ENCODE measurements at regions not wholly inside any gene's neighbourhood (a gene's known extent, or its start where the extent isn't known, plus 50 kb on each side); places are given as distances from the start of the nearest gene placed in this dataset.

DNA sequence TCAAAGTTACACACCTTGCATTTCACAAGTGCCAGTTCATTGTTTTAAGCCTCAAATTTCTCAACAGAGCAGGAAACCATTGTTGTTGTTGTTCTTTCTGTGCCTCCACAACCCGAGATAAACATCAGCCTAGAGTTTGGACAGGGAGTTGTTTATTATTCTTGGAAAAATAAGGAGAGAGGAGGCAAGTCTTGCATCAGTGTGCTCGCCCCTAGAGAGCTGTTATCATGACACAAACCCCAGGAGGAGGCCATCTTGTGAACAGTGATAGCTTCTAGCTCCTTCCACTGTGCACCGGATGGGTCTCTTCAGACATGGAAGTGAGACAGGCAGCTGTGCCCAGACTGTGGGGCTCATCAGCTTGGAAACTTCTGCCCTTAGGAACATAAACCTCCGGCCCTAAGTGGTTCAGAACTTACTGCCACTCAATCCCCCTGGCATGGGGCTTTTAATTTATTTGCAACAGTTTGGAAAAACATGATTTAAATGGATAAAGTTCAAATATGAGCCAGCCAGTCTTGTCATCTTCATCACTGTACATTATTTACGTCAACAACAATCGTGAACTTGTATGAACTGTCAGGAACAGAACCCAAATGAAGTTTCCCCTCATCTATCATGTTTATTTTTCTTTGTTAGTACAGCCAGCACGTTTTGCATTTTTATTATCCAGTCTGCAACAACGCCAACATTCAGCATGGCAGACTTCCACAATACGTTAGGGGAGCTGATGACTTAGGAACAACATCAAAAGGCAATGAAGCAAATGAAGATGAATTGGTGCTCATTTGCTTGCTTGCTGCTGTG lies 181.7 kb upstream of the S1PR3 start:
- Histone ChIP-seq H3K4me3 (ENCODE audit: low read depth, low read length) (no peak overlapping the region), H3K9me3 (ENCODE audit: control insufficient read depth, insufficient read depth, low read depth, low read length) (no peaks in the 10 kb centered on the region), H3K27ac (ENCODE audit: extremely low read depth, low read depth, low read length) (no peak overlapping the region), H3K4me1 (ENCODE audit: control insufficient read depth, insufficient read depth, low read length) (peaks cover 6% of the 10 kb centered on the region; the same call in 1 of the 2 replicates), H3K36me3 (ENCODE audit: control insufficient read depth in 2 of 2, insufficient read depth in 1 of 2, low read length in 2 of 2) (no peaks in the 10 kb centered on the region)
- TF ChIP-seq, protein P1, sequence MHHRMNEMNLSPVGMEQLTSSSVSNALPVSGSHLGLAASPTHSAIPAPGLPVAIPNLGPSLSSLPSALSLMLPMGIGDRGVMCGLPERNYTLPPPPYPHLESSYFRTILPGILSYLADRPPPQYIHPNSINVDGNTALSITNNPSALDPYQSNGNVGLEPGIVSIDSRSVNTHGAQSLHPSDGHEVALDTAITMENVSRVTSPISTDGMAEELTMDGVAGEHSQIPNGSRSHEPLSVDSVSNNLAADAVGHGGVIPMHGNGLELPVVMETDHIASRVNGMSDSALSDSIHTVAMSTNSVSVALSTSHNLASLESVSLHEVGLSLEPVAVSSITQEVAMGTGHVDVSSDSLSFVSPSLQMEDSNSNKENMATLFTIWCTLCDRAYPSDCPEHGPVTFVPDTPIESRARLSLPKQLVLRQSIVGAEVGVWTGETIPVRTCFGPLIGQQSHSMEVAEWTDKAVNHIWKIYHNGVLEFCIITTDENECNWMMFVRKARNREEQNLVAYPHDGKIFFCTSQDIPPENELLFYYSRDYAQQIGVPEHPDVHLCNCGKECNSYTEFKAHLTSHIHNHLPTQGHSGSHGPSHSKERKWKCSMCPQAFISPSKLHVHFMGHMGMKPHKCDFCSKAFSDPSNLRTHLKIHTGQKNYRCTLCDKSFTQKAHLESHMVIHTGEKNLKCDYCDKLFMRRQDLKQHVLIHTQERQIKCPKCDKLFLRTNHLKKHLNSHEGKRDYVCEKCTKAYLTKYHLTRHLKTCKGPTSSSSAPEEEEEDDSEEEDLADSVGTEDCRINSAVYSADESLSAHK (tag by site-specific recombination; IDR thresholded peaks at IDR 0.05), result no peak
- TF ChIP-seq HOXD13 (CRISPR knock-in tag; IDR thresholded peaks at IDR 0.05; ENCODE audit: borderline replicate concordance) (no peak), ZNF777 (tag by site-specific recombination; IDR thresholded peaks at IDR 0.05; ENCODE audit: borderline replicate concordance) (no peak), GFI1B (tag by site-specific recombination; IDR thresholded peaks at IDR 0.05) (no peak)
- ChIA-PET CTCF (interaction anchor here (0.6 to 0.7 kb wide), 2 partner anchors 44 to 50 kb away, joined by 3 read pairs; no protein-coding TSS in a partner anchor), POLR2A (no interaction called here)

DNA sequence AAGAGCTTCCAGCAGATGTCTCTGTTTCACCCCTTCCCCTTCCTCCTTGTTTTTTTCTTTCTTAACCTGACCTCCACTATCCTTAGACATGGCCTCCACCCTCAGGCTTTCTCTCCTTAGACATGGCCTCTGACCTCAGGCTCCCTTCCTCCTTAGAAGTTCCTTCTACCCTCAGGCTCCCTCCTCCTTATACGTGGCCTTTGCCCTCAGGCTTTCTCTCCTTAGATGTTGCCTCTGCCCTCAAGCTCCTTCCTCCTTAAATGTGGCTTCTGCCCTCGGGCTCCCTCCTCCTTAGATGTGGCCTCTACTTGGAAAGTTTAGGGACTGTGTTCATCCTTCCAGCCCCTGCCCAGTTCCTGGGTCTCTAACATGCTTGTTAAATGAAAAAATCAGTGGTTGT lies 180.4 kb upstream of the S1PR3 start:
- ChIA-PET CTCF (interaction anchor here (0.6 kb wide), 1 partner anchor 28 kb away, joined by 3 read pairs; no protein-coding TSS in a partner anchor), POLR2A (no interaction called here)
- Histone ChIP-seq H3K27ac (ENCODE audit: extremely low read depth, low read depth, low read length) (no peak overlapping the region), H3K4me3 (ENCODE audit: low read depth, low read length) (no peak overlapping the region), H3K4me1 (ENCODE audit: control insufficient read depth, insufficient read depth, low read length) (peaks cover 6% of the 10 kb centered on the region; the same call in 1 of the 2 replicates), H3K9me3 (ENCODE audit: control insufficient read depth, insufficient read depth, low read depth, low read length) (no peaks in the 10 kb centered on the region), H3K36me3 (ENCODE audit: control insufficient read depth in 2 of 2, insufficient read depth in 1 of 2, low read length in 2 of 2) (no peaks in the 10 kb centered on the region)
- TF ChIP-seq, protein P2, sequence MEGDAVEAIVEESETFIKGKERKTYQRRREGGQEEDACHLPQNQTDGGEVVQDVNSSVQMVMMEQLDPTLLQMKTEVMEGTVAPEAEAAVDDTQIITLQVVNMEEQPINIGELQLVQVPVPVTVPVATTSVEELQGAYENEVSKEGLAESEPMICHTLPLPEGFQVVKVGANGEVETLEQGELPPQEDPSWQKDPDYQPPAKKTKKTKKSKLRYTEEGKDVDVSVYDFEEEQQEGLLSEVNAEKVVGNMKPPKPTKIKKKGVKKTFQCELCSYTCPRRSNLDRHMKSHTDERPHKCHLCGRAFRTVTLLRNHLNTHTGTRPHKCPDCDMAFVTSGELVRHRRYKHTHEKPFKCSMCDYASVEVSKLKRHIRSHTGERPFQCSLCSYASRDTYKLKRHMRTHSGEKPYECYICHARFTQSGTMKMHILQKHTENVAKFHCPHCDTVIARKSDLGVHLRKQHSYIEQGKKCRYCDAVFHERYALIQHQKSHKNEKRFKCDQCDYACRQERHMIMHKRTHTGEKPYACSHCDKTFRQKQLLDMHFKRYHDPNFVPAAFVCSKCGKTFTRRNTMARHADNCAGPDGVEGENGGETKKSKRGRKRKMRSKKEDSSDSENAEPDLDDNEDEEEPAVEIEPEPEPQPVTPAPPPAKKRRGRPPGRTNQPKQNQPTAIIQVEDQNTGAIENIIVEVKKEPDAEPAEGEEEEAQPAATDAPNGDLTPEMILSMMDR (tag by site-specific recombination; IDR thresholded peaks at IDR 0.05), result no peak
- TF ChIP-seq, protein P3, sequence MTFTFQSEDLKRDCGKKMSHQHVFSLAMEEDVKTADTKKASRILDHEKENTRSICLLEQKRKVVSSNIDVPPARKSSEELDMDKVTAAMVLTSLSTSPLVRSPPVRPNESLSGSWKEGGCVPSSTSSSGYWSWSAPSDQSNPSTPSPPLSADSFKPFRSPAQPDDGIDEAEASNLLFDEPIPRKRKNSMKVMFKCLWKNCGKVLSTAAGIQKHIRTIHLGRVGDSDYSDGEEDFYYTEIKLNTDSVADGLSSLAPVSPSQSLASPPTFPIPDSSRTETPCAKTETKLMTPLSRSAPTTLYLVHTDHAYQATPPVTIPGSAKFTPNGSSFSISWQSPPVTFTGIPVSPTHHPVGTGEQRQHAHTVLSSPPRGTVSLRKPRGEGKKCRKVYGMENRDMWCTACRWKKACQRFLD (tag by site-specific recombination; IDR thresholded peaks at IDR 0.05), result no peak
- TF ChIP-seq ZSCAN16 (tag by site-specific recombination; IDR thresholded peaks at IDR 0.05), result no peak
- TF ChIP-seq ZNF132 (tag by site-specific recombination; IDR thresholded peaks at IDR 0.05; ENCODE audit: borderline replicate concordance), result no peak
- TF ChIP-seq, protein P4, sequence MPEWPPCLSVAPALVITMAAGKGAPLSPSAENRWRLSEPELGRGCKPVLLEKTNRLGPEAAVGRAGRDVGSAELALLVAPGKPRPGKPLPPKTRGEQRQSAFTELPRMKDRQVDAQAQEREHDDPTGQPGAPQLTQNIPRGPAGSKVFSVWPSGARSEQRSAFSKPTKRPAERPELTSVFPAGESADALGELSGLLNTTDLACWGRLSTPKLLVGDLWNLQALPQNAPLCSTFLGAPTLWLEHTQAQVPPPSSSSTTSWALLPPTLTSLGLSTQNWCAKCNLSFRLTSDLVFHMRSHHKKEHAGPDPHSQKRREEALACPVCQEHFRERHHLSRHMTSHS (tag by site-specific recombination; IDR thresholded peaks at IDR 0.05), result no peak
- TF ChIP-seq ZNF10 (tag by site-specific recombination; IDR thresholded peaks at IDR 0.05), result no peak
- no peak for TF ChIP-seq IKZF3 (tag by site-specific recombination; IDR thresholded peaks at IDR 0.05)
- TF ChIP-seq ZNF600 (tag by site-specific recombination; IDR thresholded peaks at IDR 0.05), result no peak
- TF ChIP-seq, protein P5, sequence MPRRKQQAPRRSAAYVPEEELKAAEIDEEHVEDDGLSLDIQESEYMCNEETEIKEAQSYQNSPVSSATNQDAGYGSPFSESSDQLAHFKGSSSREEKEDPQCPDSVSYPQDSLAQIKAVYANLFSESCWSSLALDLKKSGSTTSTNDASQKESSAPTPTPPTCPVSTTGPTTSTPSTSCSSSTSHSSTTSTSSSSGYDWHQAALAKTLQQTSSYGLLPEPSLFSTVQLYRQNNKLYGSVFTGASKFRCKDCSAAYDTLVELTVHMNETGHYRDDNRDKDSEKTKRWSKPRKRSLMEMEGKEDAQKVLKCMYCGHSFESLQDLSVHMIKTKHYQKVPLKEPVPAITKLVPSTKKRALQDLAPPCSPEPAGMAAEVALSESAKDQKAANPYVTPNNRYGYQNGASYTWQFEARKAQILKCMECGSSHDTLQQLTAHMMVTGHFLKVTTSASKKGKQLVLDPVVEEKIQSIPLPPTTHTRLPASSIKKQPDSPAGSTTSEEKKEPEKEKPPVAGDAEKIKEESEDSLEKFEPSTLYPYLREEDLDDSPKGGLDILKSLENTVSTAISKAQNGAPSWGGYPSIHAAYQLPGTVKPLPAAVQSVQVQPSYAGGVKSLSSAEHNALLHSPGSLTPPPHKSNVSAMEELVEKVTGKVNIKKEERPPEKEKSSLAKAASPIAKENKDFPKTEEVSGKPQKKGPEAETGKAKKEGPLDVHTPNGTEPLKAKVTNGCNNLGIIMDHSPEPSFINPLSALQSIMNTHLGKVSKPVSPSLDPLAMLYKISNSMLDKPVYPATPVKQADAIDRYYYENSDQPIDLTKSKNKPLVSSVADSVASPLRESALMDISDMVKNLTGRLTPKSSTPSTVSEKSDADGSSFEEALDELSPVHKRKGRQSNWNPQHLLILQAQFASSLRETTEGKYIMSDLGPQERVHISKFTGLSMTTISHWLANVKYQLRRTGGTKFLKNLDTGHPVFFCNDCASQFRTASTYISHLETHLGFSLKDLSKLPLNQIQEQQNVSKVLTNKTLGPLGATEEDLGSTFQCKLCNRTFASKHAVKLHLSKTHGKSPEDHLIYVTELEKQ (tag by site-specific recombination; IDR thresholded peaks at IDR 0.05; ENCODE audit: borderline replicate concordance), result no peak
